HCT116 (cell line): ENCODE measurements at regions not wholly inside any gene's neighbourhood (a gene's known extent, or its start where the extent isn't known, plus 50 kb on each side); places are given as distances from the start of the nearest gene placed in this dataset.
"Not testable (repeated sequence)": the region's sequence is repeated elsewhere in the genome, so short reads cannot be mapped to it uniquely, and the experiment has no call there.

Experiments used
- ATAC-seq: fragments of 200-7000 bp; cut with Tn5 transposase; 2 replicates; pipeline ENCODE4 v1.9.1; 2020; ENCODE audit warnings: mild to moderate bottlenecking, moderate library complexity
- BruUV-seq: library from RNA; stranded (reverse); fragments of 400-500 nt; replicated peaks from 2 replicates; lab custom pipeline; 2021; lab: Mats Ljungman, UMichigan
- CTCF ChIA-PET: fragments of 300-600 bp; sonication (Branson Sonifier 250); formaldehyde crosslinking; loops from one replicate; lab custom pipeline; 2021; ENCODE audit warnings: antibody characterized with exemption; lab: Charles Lee
- POLR2A ChIA-PET: fragments of 300-600, 350-600 bp; sonication (Branson Sonifier 250); formaldehyde crosslinking; loops from one replicate; lab custom pipeline; 2021; ENCODE audit warnings: antibody characterized with exemption; lab: Charles Lee
- RAD21 ChIA-PET, 2 experiments: fragments of 300-600 bp; sonication (Branson Sonifier 250); formaldehyde crosslinking; loops; one replicate each; lab custom pipeline; 2023; ENCODE audit warnings: low total read pairs in 2 of 2; ENCODE audit not compliant: uncharacterized antibody in 2 of 2, unreplicated experiment in 2 of 2, low non-redundant PET in 1 of 2; lab: Charles Lee
- DNase-seq: peaks from one replicate; pipeline ENCODE4 v3.0.0-alpha.2; 2010; ENCODE audit warnings: low read depth, low spot score
- H2AFZ ChIP-seq: fragments of 200-600 bp; shearing (Covaris generic), sonication (generic); 2 replicates; pipeline ENCODE4 v1.6.1; 2017; ENCODE audit warnings: low read depth, mixed run types, mixed read lengths, antibody characterized with exemption, low read length; ENCODE audit not compliant: poor library complexity, severe bottlenecking
- H3K27ac ChIP-seq: 2 replicates; pipeline ENCODE4 v1.5.1; 2012; ENCODE audit warnings: low read depth, low read length
- H3K27me3 ChIP-seq: fragments of 200-600 bp; sonication (generic); 2 replicates; pipeline ENCODE4 v1.6.1; 2016; ENCODE audit warnings: mixed run types, low read length, mixed read lengths; ENCODE audit not compliant: insufficient read depth
- H3K36me3 ChIP-seq, 2 experiments: fragments of 200-500 bp in 1 of 2; fragments of 200-600 bp in 1 of 2; sonication (Bioruptor generic) in 1 of 2; sonication (generic) in 1 of 2; 2 replicates each; pipeline versions ENCODE4 v1.5.1 to v1.6.1; 2014 to 2016; ENCODE audit warnings: low read length in 2 of 2, inconsistent platforms in 1 of 2, mixed read lengths in 1 of 2, mixed run types in 1 of 2; ENCODE audit not compliant: insufficient read depth in 2 of 2, control insufficient read depth in 1 of 2
- H3K4me1 ChIP-seq, 2 experiments: fragments of 200-600 bp in 1 of 2; sonication (generic) in 1 of 2; 2 replicates each; pipeline versions ENCODE4 v1.5.1 to v1.6.1; 2012 to 2017; ENCODE audit warnings: low read length in 2 of 2, inconsistent platforms in 1 of 2, mild to moderate bottlenecking in 1 of 2, mixed read lengths in 1 of 2, mixed run types in 1 of 2, moderate library complexity in 1 of 2; ENCODE audit not compliant: insufficient read depth in 2 of 2, control insufficient read depth in 1 of 2
- H3K4me2 ChIP-seq: fragments of 200-600 bp; sonication (generic); 2 replicates; pipeline ENCODE4 v1.6.1; 2017; ENCODE audit warnings: mixed run types, low read length, mixed read lengths
- H3K4me3 ChIP-seq, 2 experiments: fragments of 200-600 bp in 1 of 2; sonication (generic) in 1 of 2; replicated peaks in 1 of 2; 2 replicates each; pipeline ENCODE4 v1.5.1; 2011 to 2016; ENCODE audit warnings: low read length in 2 of 2, control low read depth in 1 of 2, low read depth in 1 of 2, mild to moderate bottlenecking in 1 of 2, mixed read lengths in 1 of 2, mixed run types in 1 of 2
- H3K79me2 ChIP-seq: fragments of 200-600 bp; sonication (generic); 2 replicates; pipeline ENCODE4 v1.6.1; 2017; ENCODE audit warnings: mild to moderate bottlenecking, mixed run types, low read length, moderate library complexity, mixed read lengths; ENCODE audit not compliant: insufficient read depth
- H3K9ac ChIP-seq: fragments of 200-600 bp; sonication (generic); 2 replicates; pipeline ENCODE4 v1.6.1; 2016; ENCODE audit warnings: low read length, mixed read lengths
- H3K9me2 ChIP-seq: fragments of 200-600 bp; sonication (generic), shearing (Covaris generic); 2 replicates; pipeline ENCODE4 v1.6.1; 2017; ENCODE audit warnings: mixed run types, mild to moderate bottlenecking, moderate library complexity; ENCODE audit not compliant: insufficient read depth
- H3K9me3 ChIP-seq, 2 experiments: fragments of 200-500 bp in 1 of 2; fragments of 200-600 bp in 1 of 2; sonication (Bioruptor generic) in 1 of 2; sonication (generic) in 1 of 2; 2 replicates each; pipeline ENCODE4 v1.6.1; 2014 to 2017; ENCODE audit warnings: low read length in 2 of 2, mixed read lengths in 2 of 2, inconsistent platforms in 1 of 2, low read depth in 1 of 2, mild to moderate bottlenecking in 1 of 2, mixed run types in 1 of 2, moderate library complexity in 1 of 2; ENCODE audit not compliant: control insufficient read depth in 1 of 2, insufficient read depth in 1 of 2
- H4K20me1 ChIP-seq: fragments of 200-600 bp; sonication (generic), shearing (Covaris generic); 2 replicates; pipeline ENCODE4 v1.6.1; 2017; ENCODE audit warnings: mixed run types, mild to moderate bottlenecking, moderate library complexity; ENCODE audit not compliant: insufficient read depth
- CBX3 ChIP-seq: IDR thresholded peaks from 2 replicates; pipeline ENCODE4 v1.6.1; 2012; ENCODE audit warnings: low read depth
- EGR1 ChIP-seq: IDR thresholded peaks from 2 replicates; pipeline ENCODE4 v1.6.1; 2012; ENCODE audit warnings: low read depth
- EZH2 ChIP-seq: fragments of 200-600 bp; sonication (generic); IDR thresholded peaks from 2 replicates; pipeline ENCODE4 v1.6.1; 2017; ENCODE audit warnings: antibody characterized with exemption, mixed run types
- EZH2phosphoT487 ChIP-seq: fragments of 200-600 bp; IDR thresholded peaks from 2 replicates; pipeline ENCODE4 v1.6.1; 2018; ENCODE audit warnings: antibody characterized with exemption, borderline replicate concordance
- JUND ChIP-seq: IDR thresholded peaks from 2 replicates; pipeline ENCODE4 v1.6.1; 2012
- SP1 ChIP-seq: IDR thresholded peaks from 2 replicates; pipeline ENCODE4 v1.6.1; 2012; ENCODE audit warnings: low read depth
- intact Hi-C: fragments of 100-400 bp; cut with micrococcal nuclease; formaldehyde crosslinking; loops from 2 replicates; pipeline ENCODE4 v1.10.0; 2022

GRCh38 chr5:101283938-101284337 lies 380.9 kb upstream of the ST8SIA4 start:
- intact Hi-C loops, H2AFZ ChIP-seq, H3K79me2 ChIP-seq, CTCF ChIA-PET, H3K36me3 ChIP-seq, H3K27me3 ChIP-seq, H3K4me2 ChIP-seq, DNase-seq, H3K4me3 ChIP-seq, H3K4me1 ChIP-seq, ATAC-seq, H4K20me1 ChIP-seq, H3K27ac ChIP-seq, RAD21 ChIA-PET, H3K9ac ChIP-seq, H3K9me3 ChIP-seq, POLR2A ChIA-PET, H3K9me2 ChIP-seq, BruUV-seq: not testable (repeated sequence)

- CTCF ChIA-PET = no interaction called here
- RAD21 ChIA-PET = no interaction called here
- intact Hi-C loops = no loop called here
- no peaks in the 10 kb centered on the region for H3K27me3 ChIP-seq
- DNase-seq (no peak), ATAC-seq (no peak)
- no TSS peak for BruUV-seq
- no peak overlapping the region for H3K4me3 ChIP-seq
- 0 out of 4 replicates have a peak, but pooled peaks cover 0 to 4% of the 10 kb centered on the region in 2 experiments for H3K4me1 ChIP-seq
- H2AFZ ChIP-seq = no peak overlapping the region
- no peaks in the 10 kb centered on the region for H4K20me1 ChIP-seq
- H3K9me2 ChIP-seq = no peaks in the 10 kb centered on the region
- no peaks in the 10 kb centered on the region for H3K36me3 ChIP-seq
- H3K79me2 ChIP-seq = no peaks in the 10 kb centered on the region
- H3K4me2 ChIP-seq = no peak overlapping the region
- no peak overlapping the region for H3K9ac ChIP-seq
- H3K9me3 ChIP-seq = no peaks in the 10 kb centered on the region
- TF ChIP-seq CBX3 (no peak), EZH2phosphoT487 (no peak), SP1 (no peak), EGR1 (no peak), JUND (no peak), EZH2 (no peak)
- TF ChIP-seq, all 23 proteins: peak for 0
- POLR2A ChIA-PET = no interaction called here
- H3K27ac ChIP-seq = no peak overlapping the region
These were observed 375.8 kb upstream of the ST8SIA4 start for GRCh38 chr5:101278917-101279316.
